Right lobe of liver (tissue), 6 donors: ENCODE measurements at regions not wholly inside any gene's neighbourhood (a gene's known extent, or its start where the extent isn't known, plus 50 kb on each side); places are given as distances from the start of the nearest gene placed in this dataset.
"Not testable (repeated sequence)": the region's sequence is repeated elsewhere in the genome, so short reads cannot be mapped to it uniquely, and the experiment has no call there.

Source experiments
- ATAC-seq, 4 donors: fragments of 200-7000 bp; cut with Tn5 transposase; one replicate each; pipeline ENCODE4 v1.9.1; 2020; ENCODE audit warnings: mild to moderate bottlenecking in 4 of 4, moderate library complexity in 4 of 4
- DNase-seq, 3 donors: peaks; one replicate each; pipeline ENCODE4 v3.0.0-alpha.2; 2020
- H3K27ac ChIP-seq, 3 donors: fragments of 200-600 bp; one replicate each; pipeline ENCODE4 v1.8.0; 2022
- H3K27me3 ChIP-seq, 2 donors: fragments of 200-600 bp; one replicate each; pipeline ENCODE4 v1.8.0; 2022
- H3K36me3 ChIP-seq, 4 donors: fragments of 200-600 bp; sonication (generic) in 1 of 4; one replicate each; pipeline versions ENCODE4 v1.5.1 to v1.8.0; 2017 to 2022; ENCODE audit warnings: control low read depth in 1 of 4
- H3K4me1 ChIP-seq, 4 donors: fragments of 200-600 bp; sonication (generic) in 1 of 4; one replicate each; pipeline versions ENCODE4 v1.5.1 to v1.8.0; 2017 to 2022; ENCODE audit warnings: control low read depth in 1 of 4
- H3K4me3 ChIP-seq, 3 donors: fragments of 200-600 bp; one replicate each; pipeline ENCODE4 v1.8.0; 2022
- H3K9me3 ChIP-seq, 4 donors: fragments of 200-600 bp; sonication (generic) in 1 of 4; one replicate each; pipeline versions ENCODE4 v1.5.1 to v1.8.0; 2017 to 2022; ENCODE audit warnings: control low read depth in 1 of 4
- POLR2A ChIP-seq: fragments of 450-650 bp; IDR thresholded peaks from one replicate; pipeline ENCODE4 v1.6.1; 2017; ENCODE audit warnings: antibody characterized with exemption, mild to moderate bottlenecking
- WGBS: methylation state at CpG from one replicate; pipeline ENCODE4 v1.1.6; 2018; ENCODE audit warnings: low coverage, low lambda C conversion rate; ENCODE audit not compliant: insufficient coverage; ENCODE audit errors: missing lambda C conversion rate; 5-methylcytosine and 5-hydroxymethylcytosine counted together
- intact Hi-C, 2 donors: fragments of 100-400 bp; cut with DNase I; formaldehyde crosslinking; loops; one replicate each; pipeline versions ENCODE4 v1.11.2 to v1.14.1; 2022
- TF ChIP-seq, protein P1 (sequence below), 4 donors: fragments of 200-600 bp in 3 of 4; fragments of 450-650 bp in 1 of 4; IDR thresholded peaks; one replicate each; pipeline versions ENCODE4 v1.5.1 to v1.8.0; 2016 to 2022; ENCODE audit warnings: antibody characterized with exemption in 4 of 4, mild to moderate bottlenecking in 2 of 4
- donor health status: DM: no; HTN: yes; CAD: no.
- donor health status: DM: no; HTN: no; CAD: no.
- donor health status: DM: no; HTN: no; CAD: no.
- donor health status: DM: no; HTN: yes; CAD: no.
- donor health status: DM: no; HTN: yes; CAD: no.

GRCh38 chr7:86411814-86412213 lies 231.9 kb upstream of the GRM3 start:
- ATAC-seq: no peak
- TF ChIP-seq, protein P1, sequence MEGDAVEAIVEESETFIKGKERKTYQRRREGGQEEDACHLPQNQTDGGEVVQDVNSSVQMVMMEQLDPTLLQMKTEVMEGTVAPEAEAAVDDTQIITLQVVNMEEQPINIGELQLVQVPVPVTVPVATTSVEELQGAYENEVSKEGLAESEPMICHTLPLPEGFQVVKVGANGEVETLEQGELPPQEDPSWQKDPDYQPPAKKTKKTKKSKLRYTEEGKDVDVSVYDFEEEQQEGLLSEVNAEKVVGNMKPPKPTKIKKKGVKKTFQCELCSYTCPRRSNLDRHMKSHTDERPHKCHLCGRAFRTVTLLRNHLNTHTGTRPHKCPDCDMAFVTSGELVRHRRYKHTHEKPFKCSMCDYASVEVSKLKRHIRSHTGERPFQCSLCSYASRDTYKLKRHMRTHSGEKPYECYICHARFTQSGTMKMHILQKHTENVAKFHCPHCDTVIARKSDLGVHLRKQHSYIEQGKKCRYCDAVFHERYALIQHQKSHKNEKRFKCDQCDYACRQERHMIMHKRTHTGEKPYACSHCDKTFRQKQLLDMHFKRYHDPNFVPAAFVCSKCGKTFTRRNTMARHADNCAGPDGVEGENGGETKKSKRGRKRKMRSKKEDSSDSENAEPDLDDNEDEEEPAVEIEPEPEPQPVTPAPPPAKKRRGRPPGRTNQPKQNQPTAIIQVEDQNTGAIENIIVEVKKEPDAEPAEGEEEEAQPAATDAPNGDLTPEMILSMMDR (IDR thresholded peaks at IDR 0.05): no peak
- no peak for TF ChIP-seq POLR2A
- no peaks in the 10 kb centered on the region for H3K36me3 ChIP-seq
- DNase-seq: no peak
- no peaks in the 10 kb centered on the region for H3K4me1 ChIP-seq
- H3K9me3 ChIP-seq: no peaks in the 10 kb centered on the region
- 23% methylated on average over 2 of the region's 2 CpGs for WGBS
- H3K27me3 ChIP-seq: no peaks in the 10 kb centered on the region
- intact Hi-C loops: no loop called here
- no peak overlapping the region for H3K27ac ChIP-seq
- H3K4me3 ChIP-seq: no peak overlapping the region

- no peak for ATAC-seq
- H3K9me3 ChIP-seq: no peaks in the 10 kb centered on the region
- TF ChIP-seq, protein P1 (IDR thresholded peaks at IDR 0.05): no peak
- TF ChIP-seq POLR2A: no peak
- DNase-seq: no peak
- intact Hi-C loops: no loop called here
- no peaks in the 10 kb centered on the region for H3K4me1 ChIP-seq
- no peak overlapping the region for H3K27ac ChIP-seq
- H3K27me3 ChIP-seq: no peaks in the 10 kb centered on the region
- 68% methylated on average over 7 of the region's 7 CpGs for WGBS
- H3K36me3 ChIP-seq: no peaks in the 10 kb centered on the region
- no peak overlapping the region for H3K4me3 ChIP-seq
Measured at GRCh38 chr7:86407291-86407690, 236.4 kb upstream of the GRM3 start.

DNA sequence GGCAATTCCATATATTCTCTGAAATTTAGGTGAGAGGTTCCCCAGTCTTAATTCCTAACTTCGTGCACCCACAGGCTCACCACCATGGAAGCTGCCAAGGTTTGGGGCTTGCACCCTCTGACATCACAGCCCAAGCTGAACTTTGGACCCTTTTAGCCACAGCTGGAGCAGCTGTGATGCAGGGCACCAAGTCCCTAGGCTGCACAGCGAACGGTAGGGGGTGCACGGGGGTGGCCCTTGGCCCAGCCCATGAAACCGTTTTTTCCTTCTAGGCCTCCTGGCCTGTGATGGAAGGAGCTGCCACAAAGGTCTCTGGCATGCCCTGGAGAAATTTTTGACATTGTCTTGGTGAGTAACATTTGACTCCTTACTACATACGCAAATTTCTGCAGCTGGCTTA lies 251.9 kb upstream of the GRM3 start:
- Histone ChIP-seq H3K27ac (no peak overlapping the region), H3K9me3 (no peaks in the 10 kb centered on the region), H3K4me1 (no peaks in the 10 kb centered on the region), H3K27me3 (no peaks in the 10 kb centered on the region), H3K4me3 (no peak overlapping the region), H3K36me3 (no peaks in the 10 kb centered on the region)
- intact Hi-C loops: no loop called here
- no peak for DNase-seq
- ATAC-seq: no peak
- TF ChIP-seq, protein P1 (IDR thresholded peaks at IDR 0.05): no peak
- no peak for TF ChIP-seq POLR2A
- WGBS: 31% methylated on average over 1 of the region's 6 CpGs

DNA sequence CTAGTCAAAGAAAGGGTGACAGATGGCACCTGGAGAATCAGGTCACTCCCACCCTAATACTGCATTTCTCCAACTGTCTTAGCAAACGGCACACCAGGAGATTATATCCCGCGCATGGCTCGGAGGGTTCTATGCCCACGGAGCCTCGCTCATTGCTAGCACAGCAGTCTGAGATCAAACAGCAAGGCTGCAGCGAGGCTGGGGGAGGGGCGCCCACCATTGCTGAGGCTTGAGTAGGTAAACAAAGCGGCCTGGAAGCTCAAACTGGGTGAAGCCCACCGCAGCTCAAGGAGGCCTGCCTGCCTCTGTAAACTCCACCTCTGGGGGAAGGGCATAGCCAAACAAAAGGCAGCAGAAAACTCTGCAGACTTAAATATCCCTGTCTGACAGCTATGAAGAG lies 268.1 kb upstream of the GRM3 start:
- H3K36me3 ChIP-seq, H3K4me1 ChIP-seq, intact Hi-C loops, H3K27ac ChIP-seq, ATAC-seq, DNase-seq, H3K9me3 ChIP-seq, H3K27me3 ChIP-seq, H3K4me3 ChIP-seq: not testable (repeated sequence)
- WGBS: no CpG with 5 or more reads among the region's 10 CpGs

- Histone ChIP-seq H3K4me3 (no peak overlapping the region), H3K27me3 (no peaks in the 10 kb centered on the region), H3K9me3 (no peaks in the 10 kb centered on the region), H3K36me3 (no peaks in the 10 kb centered on the region), H3K4me1 (no peaks in the 10 kb centered on the region), H3K27ac (no peak overlapping the region)
- TF ChIP-seq, protein P1 (IDR thresholded peaks at IDR 0.05): no peak
- TF ChIP-seq POLR2A: no peak
- ATAC-seq (no peak), DNase-seq (no peak)
- intact Hi-C loops: no loop called here
- 26% methylated on average over 3 of the region's 3 CpGs for WGBS
Measured at GRCh38 chr7:86372262-86372661, 271.4 kb upstream of the GRM3 start.
